Liver (tissue), 8 donors: ENCODE measurements at regions not wholly inside any gene's neighbourhood (a gene's known extent, or its start where the extent isn't known, plus 50 kb on each side); places are given as distances from the start of the nearest gene placed in this dataset.

Experiments used
- DNase-seq: peaks from one replicate; pipeline ENCODE4 v3.0.0-alpha.2; 2017; ENCODE audit warnings: low spot score
- H3K27ac ChIP-seq, 2 donors: one replicate each; pipeline ENCODE4 v1.7.0; 2013; ENCODE audit warnings: inconsistent platforms in 2 of 2, low read length in 2 of 2, control low read depth in 1 of 2, low read depth in 1 of 2, mild to moderate bottlenecking in 1 of 2
- H3K27me3 ChIP-seq, 4 donors: one replicate each; pipeline versions ENCODE4 v1.6.1 to v1.7.0; 2013; ENCODE audit warnings: low read length in 3 of 4, inconsistent platforms in 1 of 4, mild to moderate bottlenecking in 1 of 4, moderate library complexity in 1 of 4; ENCODE audit not compliant: control insufficient read depth in 4 of 4, insufficient read depth in 4 of 4
- H3K36me3 ChIP-seq, 4 donors: one replicate each; pipeline versions ENCODE4 v1.6.1 to v1.7.0; 2013; ENCODE audit warnings: low read length in 3 of 4, mild to moderate bottlenecking in 3 of 4, low read depth in 1 of 4, moderate library complexity in 1 of 4; ENCODE audit not compliant: control insufficient read depth in 4 of 4, insufficient read depth in 3 of 4
- H3K4me1 ChIP-seq, 4 donors: one replicate each; pipeline versions ENCODE4 v1.6.1 to v1.7.0; 2013; ENCODE audit warnings: low read length in 3 of 4, mild to moderate bottlenecking in 3 of 4, moderate library complexity in 1 of 4; ENCODE audit not compliant: control insufficient read depth in 4 of 4, insufficient read depth in 4 of 4
- H3K4me3 ChIP-seq, 3 donors: one replicate each; pipeline versions ENCODE4 v1.6.1 to v1.7.0; 2013; ENCODE audit warnings: low read length in 3 of 3, control low read depth in 1 of 3, low read depth in 1 of 3, mild to moderate bottlenecking in 1 of 3
- H3K9ac ChIP-seq, 2 donors: one replicate each; pipeline ENCODE4 v1.7.0; 2013; ENCODE audit warnings: low read length in 2 of 2, mild to moderate bottlenecking in 2 of 2, moderate library complexity in 2 of 2, control low read depth in 1 of 2, low read depth in 1 of 2
- H3K9me3 ChIP-seq, 4 donors: one replicate each; pipeline versions ENCODE4 v1.6.1 to v1.7.0; 2013; ENCODE audit warnings: low read length in 3 of 4; ENCODE audit not compliant: control insufficient read depth in 4 of 4
- FOXA1 ChIP-seq: IDR thresholded peaks from 2 replicates; pipeline ENCODE4 v1.6.1; 2016; ENCODE audit warnings: antibody characterized with exemption
- FOXA2 ChIP-seq: IDR thresholded peaks from 2 replicates; pipeline ENCODE4 v1.6.1; 2016; ENCODE audit warnings: antibody characterized with exemption
- HNF4A ChIP-seq, 2 donors: conservative IDR thresholded peaks; 2 replicates each; pipeline ENCODE4 v1.6.1; 2016; ENCODE audit warnings: antibody characterized with exemption in 2 of 2, mild to moderate bottlenecking in 2 of 2
- HNF4G ChIP-seq: IDR thresholded peaks from 2 replicates; pipeline ENCODE4 v1.6.1; 2016; ENCODE audit warnings: antibody characterized with exemption
- NR2F2 ChIP-seq: IDR thresholded peaks from 2 replicates; pipeline ENCODE4 v1.6.1; 2016; ENCODE audit warnings: antibody characterized with exemption
- RAD21 ChIP-seq, 2 donors: IDR thresholded peaks; 2 replicates each; pipeline ENCODE4 v1.6.1; 2016; ENCODE audit warnings: antibody characterized with exemption in 2 of 2, mild to moderate bottlenecking in 2 of 2
- RXRA ChIP-seq, 2 donors: IDR thresholded peaks; 2 replicates each; pipeline ENCODE4 v1.6.1; 2017 to 2018; ENCODE audit warnings: antibody characterized with exemption in 2 of 2, mild to moderate bottlenecking in 1 of 2
- SP1 ChIP-seq: IDR thresholded peaks from 2 replicates; pipeline ENCODE4 v1.6.1; 2018; ENCODE audit warnings: antibody characterized with exemption, mild to moderate bottlenecking
- YY1 ChIP-seq: IDR thresholded peaks from 2 replicates; pipeline ENCODE4 v1.6.1; 2016; ENCODE audit warnings: antibody characterized with exemption, mild to moderate bottlenecking
- WGBS: extraction: QIAGEN DNeasy Blood & Tissue Kit; methylation state at CpG from one replicate; pipeline ENCODE4 v1.1.7; 2013; 5-methylcytosine and 5-hydroxymethylcytosine counted together
- TF ChIP-seq, protein P1 (sequence below): IDR thresholded peaks from 2 replicates; pipeline ENCODE4 v1.6.1; 2016; ENCODE audit warnings: antibody characterized with exemption
- TF ChIP-seq, protein P2 (sequence below): fragments of 150-350 bp; IDR thresholded peaks from 2 replicates; pipeline ENCODE4 v1.5.1; 2017; ENCODE audit warnings: improper control_type of control experiment, low read depth, low read length; ENCODE audit not compliant: missing input control
- TF ChIP-seq, protein P3 (sequence below): IDR thresholded peaks from 2 replicates; pipeline ENCODE4 v1.6.1; 2016; ENCODE audit warnings: antibody characterized with exemption
- TF ChIP-seq, protein P4 (sequence below): IDR thresholded peaks from 2 replicates; pipeline ENCODE4 v1.6.1; 2016; ENCODE audit warnings: antibody characterized with exemption
- TF ChIP-seq, protein P5 (sequence below): IDR thresholded peaks from 2 replicates; pipeline ENCODE4 v1.6.1; 2016; ENCODE audit warnings: antibody characterized with exemption, mild to moderate bottlenecking
- donor health status: healthy.
- donor health status: healthy.
- donor health status: healthy.
- donor health status: healthy.
- donor health status: healthy.

DNA sequence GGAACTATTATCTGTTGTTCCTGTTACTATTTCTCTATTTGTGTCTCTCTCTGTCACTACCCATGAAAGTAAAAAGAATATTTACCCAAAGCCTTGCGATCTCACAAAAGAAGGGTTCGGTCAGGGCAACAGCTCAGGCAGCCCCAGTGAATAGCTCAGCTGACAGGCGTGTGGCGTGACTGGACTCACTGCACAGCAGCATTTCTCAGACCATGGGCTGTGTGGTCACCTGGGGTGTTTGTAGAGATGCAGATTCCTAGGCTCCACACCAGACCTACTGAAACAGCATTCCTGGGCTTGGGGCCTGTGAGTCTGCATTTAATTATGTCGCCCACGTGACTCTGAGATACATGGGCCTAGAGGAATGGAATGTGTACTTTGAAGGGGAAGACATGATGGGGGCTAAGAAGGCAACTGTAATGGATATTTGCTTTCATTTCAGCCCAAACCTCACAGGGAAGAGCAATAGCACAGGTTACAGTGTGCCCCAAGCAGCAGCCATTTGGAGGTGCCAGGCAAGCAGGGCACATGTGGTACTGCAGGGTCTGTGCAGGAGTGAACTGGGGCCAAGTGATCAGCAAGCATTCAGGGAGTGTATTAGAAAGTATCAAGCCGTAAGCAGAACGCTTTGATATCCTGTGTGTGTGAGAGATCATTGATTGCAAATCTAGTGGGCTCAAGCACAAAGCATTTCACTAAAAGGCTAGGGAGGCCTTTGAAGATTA, 90.4 kb upstream of the RBMS1 start:
- Histone ChIP-seq H3K27me3 (peaks cover 0 to 5% (median 0%) of the 10 kb centered on the region in 4 donors), H3K4me1 (no peaks in the 10 kb centered on the region), H3K9me3 (no peaks in the 10 kb centered on the region), H3K36me3 (no peaks in the 10 kb centered on the region), H3K9ac (no peak overlapping the region), H3K4me3 (no peak overlapping the region), H3K27ac (no peak overlapping the region)
- WGBS = 97% methylated on average over 8 of the region's 8 CpGs
- no peak for DNase-seq
- TF ChIP-seq, protein P1, sequence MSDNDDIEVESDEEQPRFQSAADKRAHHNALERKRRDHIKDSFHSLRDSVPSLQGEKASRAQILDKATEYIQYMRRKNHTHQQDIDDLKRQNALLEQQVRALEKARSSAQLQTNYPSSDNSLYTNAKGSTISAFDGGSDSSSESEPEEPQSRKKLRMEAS = no peak
- no peak for TF ChIP-seq FOXA2
- TF ChIP-seq RXRA (IDR thresholded peaks at IDR 0.05) = no peak
- TF ChIP-seq, protein P2, sequence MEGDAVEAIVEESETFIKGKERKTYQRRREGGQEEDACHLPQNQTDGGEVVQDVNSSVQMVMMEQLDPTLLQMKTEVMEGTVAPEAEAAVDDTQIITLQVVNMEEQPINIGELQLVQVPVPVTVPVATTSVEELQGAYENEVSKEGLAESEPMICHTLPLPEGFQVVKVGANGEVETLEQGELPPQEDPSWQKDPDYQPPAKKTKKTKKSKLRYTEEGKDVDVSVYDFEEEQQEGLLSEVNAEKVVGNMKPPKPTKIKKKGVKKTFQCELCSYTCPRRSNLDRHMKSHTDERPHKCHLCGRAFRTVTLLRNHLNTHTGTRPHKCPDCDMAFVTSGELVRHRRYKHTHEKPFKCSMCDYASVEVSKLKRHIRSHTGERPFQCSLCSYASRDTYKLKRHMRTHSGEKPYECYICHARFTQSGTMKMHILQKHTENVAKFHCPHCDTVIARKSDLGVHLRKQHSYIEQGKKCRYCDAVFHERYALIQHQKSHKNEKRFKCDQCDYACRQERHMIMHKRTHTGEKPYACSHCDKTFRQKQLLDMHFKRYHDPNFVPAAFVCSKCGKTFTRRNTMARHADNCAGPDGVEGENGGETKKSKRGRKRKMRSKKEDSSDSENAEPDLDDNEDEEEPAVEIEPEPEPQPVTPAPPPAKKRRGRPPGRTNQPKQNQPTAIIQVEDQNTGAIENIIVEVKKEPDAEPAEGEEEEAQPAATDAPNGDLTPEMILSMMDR = no peak
- no peak for TF ChIP-seq HNF4G
- TF ChIP-seq NR2F2 = no peak
- TF ChIP-seq, protein P3, sequence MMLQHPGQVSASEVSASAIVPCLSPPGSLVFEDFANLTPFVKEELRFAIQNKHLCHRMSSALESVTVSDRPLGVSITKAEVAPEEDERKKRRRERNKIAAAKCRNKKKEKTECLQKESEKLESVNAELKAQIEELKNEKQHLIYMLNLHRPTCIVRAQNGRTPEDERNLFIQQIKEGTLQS = no peak
- TF ChIP-seq RAD21 (IDR thresholded peaks at IDR 0.05) = no peak
- TF ChIP-seq, protein P4, sequence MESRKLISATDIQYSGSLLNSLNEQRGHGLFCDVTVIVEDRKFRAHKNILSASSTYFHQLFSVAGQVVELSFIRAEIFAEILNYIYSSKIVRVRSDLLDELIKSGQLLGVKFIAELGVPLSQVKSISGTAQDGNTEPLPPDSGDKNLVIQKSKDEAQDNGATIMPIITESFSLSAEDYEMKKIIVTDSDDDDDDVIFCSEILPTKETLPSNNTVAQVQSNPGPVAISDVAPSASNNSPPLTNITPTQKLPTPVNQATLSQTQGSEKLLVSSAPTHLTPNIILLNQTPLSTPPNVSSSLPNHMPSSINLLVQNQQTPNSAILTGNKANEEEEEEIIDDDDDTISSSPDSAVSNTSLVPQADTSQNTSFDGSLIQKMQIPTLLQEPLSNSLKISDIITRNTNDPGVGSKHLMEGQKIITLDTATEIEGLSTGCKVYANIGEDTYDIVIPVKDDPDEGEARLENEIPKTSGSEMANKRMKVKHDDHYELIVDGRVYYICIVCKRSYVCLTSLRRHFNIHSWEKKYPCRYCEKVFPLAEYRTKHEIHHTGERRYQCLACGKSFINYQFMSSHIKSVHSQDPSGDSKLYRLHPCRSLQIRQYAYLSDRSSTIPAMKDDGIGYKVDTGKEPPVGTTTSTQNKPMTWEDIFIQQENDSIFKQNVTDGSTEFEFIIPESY = no peak
- TF ChIP-seq, protein P5, sequence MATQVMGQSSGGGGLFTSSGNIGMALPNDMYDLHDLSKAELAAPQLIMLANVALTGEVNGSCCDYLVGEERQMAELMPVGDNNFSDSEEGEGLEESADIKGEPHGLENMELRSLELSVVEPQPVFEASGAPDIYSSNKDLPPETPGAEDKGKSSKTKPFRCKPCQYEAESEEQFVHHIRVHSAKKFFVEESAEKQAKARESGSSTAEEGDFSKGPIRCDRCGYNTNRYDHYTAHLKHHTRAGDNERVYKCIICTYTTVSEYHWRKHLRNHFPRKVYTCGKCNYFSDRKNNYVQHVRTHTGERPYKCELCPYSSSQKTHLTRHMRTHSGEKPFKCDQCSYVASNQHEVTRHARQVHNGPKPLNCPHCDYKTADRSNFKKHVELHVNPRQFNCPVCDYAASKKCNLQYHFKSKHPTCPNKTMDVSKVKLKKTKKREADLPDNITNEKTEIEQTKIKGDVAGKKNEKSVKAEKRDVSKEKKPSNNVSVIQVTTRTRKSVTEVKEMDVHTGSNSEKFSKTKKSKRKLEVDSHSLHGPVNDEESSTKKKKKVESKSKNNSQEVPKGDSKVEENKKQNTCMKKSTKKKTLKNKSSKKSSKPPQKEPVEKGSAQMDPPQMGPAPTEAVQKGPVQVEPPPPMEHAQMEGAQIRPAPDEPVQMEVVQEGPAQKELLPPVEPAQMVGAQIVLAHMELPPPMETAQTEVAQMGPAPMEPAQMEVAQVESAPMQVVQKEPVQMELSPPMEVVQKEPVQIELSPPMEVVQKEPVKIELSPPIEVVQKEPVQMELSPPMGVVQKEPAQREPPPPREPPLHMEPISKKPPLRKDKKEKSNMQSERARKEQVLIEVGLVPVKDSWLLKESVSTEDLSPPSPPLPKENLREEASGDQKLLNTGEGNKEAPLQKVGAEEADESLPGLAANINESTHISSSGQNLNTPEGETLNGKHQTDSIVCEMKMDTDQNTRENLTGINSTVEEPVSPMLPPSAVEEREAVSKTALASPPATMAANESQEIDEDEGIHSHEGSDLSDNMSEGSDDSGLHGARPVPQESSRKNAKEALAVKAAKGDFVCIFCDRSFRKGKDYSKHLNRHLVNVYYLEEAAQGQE = no peak
- no peak for TF ChIP-seq SP1
- TF ChIP-seq YY1 = no peak
- TF ChIP-seq HNF4A (conservative IDR thresholded peaks at IDR 0.05) = no peak
- no peak for TF ChIP-seq FOXA1

DNA sequence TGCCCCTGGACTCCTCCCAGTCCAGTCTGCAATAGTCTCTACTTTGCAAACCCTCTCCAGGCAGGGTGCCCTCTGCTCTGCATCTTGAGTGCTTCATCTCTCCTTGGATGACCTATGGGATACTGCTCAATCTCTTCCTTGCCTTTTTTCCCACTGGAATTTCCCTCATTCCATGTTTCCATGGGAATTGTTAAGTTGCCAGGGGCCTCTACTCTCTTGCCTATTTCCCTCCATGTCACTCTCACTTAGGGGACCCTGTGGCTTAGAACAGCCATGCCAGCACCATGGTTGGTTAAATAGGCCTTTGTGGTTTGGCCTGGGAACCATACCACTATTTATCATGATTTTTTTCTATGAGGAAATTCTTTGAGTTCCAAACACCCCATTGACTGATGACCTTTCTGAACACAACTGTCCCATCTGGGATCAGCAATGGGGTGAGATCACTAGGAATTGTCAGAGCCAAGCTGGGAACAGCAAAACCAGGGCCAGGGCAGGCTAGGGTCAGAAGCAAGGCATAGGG, 91.4 kb upstream of the RBMS1 start:
- Histone ChIP-seq H3K9me3 (no peaks in the 10 kb centered on the region), H3K4me1 (no peaks in the 10 kb centered on the region), H3K36me3 (no peaks in the 10 kb centered on the region), H3K27ac (no peak overlapping the region), H3K27me3 (peaks cover 0 to 5% (median 0%) of the 10 kb centered on the region in 4 donors), H3K9ac (no peak overlapping the region), H3K4me3 (no peak overlapping the region)
- DNase-seq = no peak
- TF ChIP-seq FOXA2 = no peak
- TF ChIP-seq, protein P5 = no peak
- TF ChIP-seq, protein P4 = no peak
- TF ChIP-seq, protein P2 = no peak
- TF ChIP-seq RXRA (IDR thresholded peaks at IDR 0.05) = no peak
- no peak for TF ChIP-seq HNF4G
